Panc1 (cell line): ENCODE measurements at regions not wholly inside any gene's neighbourhood (a gene's known extent, or its start where the extent isn't known, plus 50 kb on each side); places are given as distances from the start of the nearest gene placed in this dataset.

Experiments used
- CTCF ChIP-seq: fragments of 450-650 bp; IDR thresholded peaks from 2 replicates; pipeline ENCODE4 v1.5.1; 2017; ENCODE audit warnings: mild to moderate bottlenecking
- POLR2AphosphoS5 ChIP-seq: IDR thresholded peaks from 2 replicates; pipeline ENCODE4 v1.6.1; 2012; ENCODE audit warnings: mild to moderate bottlenecking, low read depth, low read length, moderate library complexity
- SIN3A ChIP-seq: IDR thresholded peaks from 2 replicates; pipeline ENCODE4 v1.6.1; 2012; ENCODE audit warnings: low read depth, mild to moderate bottlenecking, low read length, moderate library complexity, borderline replicate concordance; ENCODE audit not compliant: insufficient read depth

- no peak for TF ChIP-seq CTCF
- no peak for TF ChIP-seq SIN3A
- no peak for TF ChIP-seq POLR2AphosphoS5
These were observed 126.8 kb upstream of the ADRA1D start for GRCh38 chr20:4375881-4376280.
